ENCODE measurements at regions not wholly inside any gene's neighbourhood (a gene's known extent, or its start where the extent isn't known, plus 50 kb on each side); places are given as distances from the start of the nearest gene placed in this dataset.

DNA sequence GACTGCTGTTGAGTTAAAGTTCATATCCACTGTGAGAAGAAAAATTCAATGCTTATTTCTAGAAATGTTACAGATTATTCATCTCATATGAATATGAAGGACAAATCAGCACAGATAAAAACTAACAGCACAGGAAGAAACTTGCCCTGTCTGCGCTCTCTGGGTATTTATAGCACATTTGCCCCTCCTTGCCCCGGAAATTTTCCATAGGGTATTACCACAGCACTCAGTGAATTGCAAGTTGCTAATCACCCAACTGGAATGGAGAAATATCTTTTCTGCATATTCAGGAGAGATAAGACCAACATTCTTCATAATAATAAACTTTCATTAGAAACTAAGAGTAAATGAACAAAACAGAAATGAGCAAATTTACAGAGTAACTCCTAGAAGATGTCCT, 318.0 kb upstream of the KLF12 start:
- no peak overlapping the region for H2BK12ac ChIP-seq (ENCODE audit: low read depth, low read length)
- H3K4me1 ChIP-seq (replicated peaks in 1 of 4; ENCODE audit: control insufficient read depth in 3 of 4, insufficient read depth in 4 of 4, low read length in 3 of 4), result no peaks in the 10 kb centered on the region
- POLR2A ChIA-PET (ENCODE audit: partially characterized antibody), result no interaction called here
- FAIRE-seq (no peak), DNase-seq (ENCODE audit: low read depth in 1 of 2, low spot score in 2 of 2) (no peak)
- no peaks in the 10 kb centered on the region for H3K36me3 ChIP-seq (ENCODE audit: control insufficient read depth in 2 of 4, insufficient read depth in 4 of 4, low read length in 3 of 4)
- no peak overlapping the region for H3K4me3 ChIP-seq (ENCODE audit: extremely low read depth in 1 of 4, insufficient read depth in 2 of 4, low read depth in 3 of 4, low read length in 4 of 4)
- H3K23ac ChIP-seq (ENCODE audit: insufficient read length), result no peak overlapping the region
- H4K91ac ChIP-seq (replicated peaks; ENCODE audit: insufficient read length, low read length), result no peak overlapping the region
- no peak overlapping the region for H2AFZ ChIP-seq (ENCODE audit: low read length)
- no peaks in the 10 kb centered on the region for H3K79me2 ChIP-seq (ENCODE audit: control insufficient read depth in 1 of 2, insufficient read depth in 2 of 2, low read length in 2 of 2)
- H3K4ac ChIP-seq (replicated peaks; ENCODE audit: insufficient read length, low read depth, low read length), result no peak overlapping the region
- no peak overlapping the region for H2BK15ac ChIP-seq (ENCODE audit: low read length)
- H4K8ac ChIP-seq (ENCODE audit: extremely low read depth, insufficient read depth, low read length), result no peak overlapping the region
- H3K27ac ChIP-seq (ENCODE audit: low read depth, low read length), result no peak overlapping the region
- no peak overlapping the region for H2BK120ac ChIP-seq (replicated peaks; ENCODE audit: low read depth, low read length)
- H3K23me2 ChIP-seq (ENCODE audit: low read depth, low read length), result no peaks in the 10 kb centered on the region
- CTCF ChIA-PET (ENCODE audit: partially characterized antibody), result no interaction called here
- H3K9ac ChIP-seq (replicated peaks in 1 of 4; ENCODE audit: extremely low read depth in 1 of 4, low read depth in 3 of 4, low read length in 3 of 4), result no peak overlapping the region
- H2AK5ac ChIP-seq (ENCODE audit: low read depth, low read length), result no peak overlapping the region
- H3K9me3 ChIP-seq (ENCODE audit: insufficient read depth in 2 of 2, low read depth in 1 of 2, low read length in 1 of 2), result no peaks in the 10 kb centered on the region
- H4K5ac ChIP-seq (ENCODE audit: insufficient read length, low read depth, low read length), result no peak overlapping the region
- H3K14ac ChIP-seq (ENCODE audit: insufficient read length), result no peak overlapping the region
- 85% methylated on average over 2 of the region's 2 CpGs; no CpG with 5 or more reads in 1 of the 2 experiments for WGBS, 2 experiments (ENCODE audit: extremely low coverage in 1 of 2, insufficient coverage in 1 of 2, insufficient read length in 1 of 2, insufficient replicate concordance in 2 of 2, low coverage in 1 of 2, low lambda C conversion rate in 2 of 2, missing lambda C conversion rate in 1 of 2)
- H3K18ac ChIP-seq (ENCODE audit: extremely low read depth, low read length), result no peak overlapping the region
- H3K4me2 ChIP-seq (ENCODE audit: insufficient read depth in 1 of 2, low read depth in 2 of 2, low read length in 2 of 2), result no peak overlapping the region
- no peaks in the 10 kb centered on the region for H3K27me3 ChIP-seq (replicated peaks in 1 of 4; ENCODE audit: control insufficient read depth in 3 of 4, extremely low read depth in 1 of 4, insufficient read depth in 3 of 4, low read length in 3 of 4)
- no peaks in the 10 kb centered on the region for H4K20me1 ChIP-seq (replicated peaks in 1 of 2; ENCODE audit: control insufficient read depth in 1 of 2, insufficient read depth in 2 of 2, low read length in 2 of 2)
- H2BK20ac ChIP-seq (ENCODE audit: low read length), result no peak overlapping the region
- no peak overlapping the region for H2BK5ac ChIP-seq (ENCODE audit: low read depth, low read length)
- no peaks in the 10 kb centered on the region for H3K79me1 ChIP-seq (ENCODE audit: low read depth, low read length)
- H3K56ac ChIP-seq (replicated peaks; ENCODE audit: insufficient read length, low read depth, low read length), result no peak overlapping the region
- TF ChIP-seq POLR2A (IDR thresholded peaks at IDR 0.05; ENCODE audit: control extremely low read depth in 1 of 2, low read depth in 2 of 2, low read length in 2 of 2) (no peak), BCL11A (IDR thresholded peaks at IDR 0.05; ENCODE audit: low read depth in 2 of 2, low read length in 2 of 2) (no peak), RNF2 (IDR thresholded peaks at IDR 0.05; ENCODE audit: borderline replicate concordance, low read depth, low read length, missing control alignments, poor library complexity, severe bottlenecking) (no peak), POLR2AphosphoS5 (IDR thresholded peaks at IDR 0.05; ENCODE audit: low read depth, low read length) (no peak), HDAC6 (IDR thresholded peaks at IDR 0.05; ENCODE audit: low read depth, low read length) (no peak), YY1 (IDR thresholded peaks at IDR 0.05; ENCODE audit: low read depth, low read length) (no peak), CBX5 (IDR thresholded peaks at IDR 0.05; ENCODE audit: low read depth, low read length) (no peak), ASH2L (IDR thresholded peaks at IDR 0.05; ENCODE audit: low read length) (no peak), TCF12 (IDR thresholded peaks at IDR 0.05; ENCODE audit: low read depth, low read length) (no peak), KDM1A (IDR thresholded peaks at IDR 0.05; ENCODE audit: borderline replicate concordance, low read length) (no peak), EP300 (IDR thresholded peaks at IDR 0.05; ENCODE audit: borderline replicate concordance in 1 of 2, low read depth in 2 of 2, low read length in 2 of 2) (no peak), EZH2 (IDR thresholded peaks at IDR 0.05; ENCODE audit: low read depth, low read length, severe bottlenecking) (no peak), SP1 (IDR thresholded peaks at IDR 0.05; ENCODE audit: low read depth, low read length) (no peak), RBBP5 (IDR thresholded peaks at IDR 0.05; ENCODE audit: borderline replicate concordance, low read depth, low read length) (no peak)
- TF ChIP-seq, protein P1, sequence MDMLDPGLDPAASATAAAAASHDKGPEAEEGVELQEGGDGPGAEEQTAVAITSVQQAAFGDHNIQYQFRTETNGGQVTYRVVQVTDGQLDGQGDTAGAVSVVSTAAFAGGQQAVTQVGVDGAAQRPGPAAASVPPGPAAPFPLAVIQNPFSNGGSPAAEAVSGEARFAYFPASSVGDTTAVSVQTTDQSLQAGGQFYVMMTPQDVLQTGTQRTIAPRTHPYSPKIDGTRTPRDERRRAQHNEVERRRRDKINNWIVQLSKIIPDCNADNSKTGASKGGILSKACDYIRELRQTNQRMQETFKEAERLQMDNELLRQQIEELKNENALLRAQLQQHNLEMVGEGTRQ (IDR thresholded peaks at IDR 0.05; ENCODE audit: low read length), result no peak
